ENCODE measurements at regions not wholly inside any gene's neighbourhood (a gene's known extent, or its start where the extent isn't known, plus 50 kb on each side); places are given as distances from the start of the nearest gene placed in this dataset.
"Not testable (repeated sequence)": the region's sequence is repeated elsewhere in the genome, so short reads cannot be mapped to it uniquely, and the experiment has no call there.

- TF ChIP-seq CTCF, POLR2A (IDR thresholded peaks at IDR 0.05): not testable (repeated sequence)
Measured at GRCh38 chr2:91574255-91574654, 2882.8 kb downstream of the RPIA start.

Data from adrenal gland (tissue), 5 donors.